ENCODE measurements at regions not wholly inside any gene's neighbourhood (a gene's known extent, or its start where the extent isn't known, plus 50 kb on each side); places are given as distances from the start of the nearest gene placed in this dataset.

DNA sequence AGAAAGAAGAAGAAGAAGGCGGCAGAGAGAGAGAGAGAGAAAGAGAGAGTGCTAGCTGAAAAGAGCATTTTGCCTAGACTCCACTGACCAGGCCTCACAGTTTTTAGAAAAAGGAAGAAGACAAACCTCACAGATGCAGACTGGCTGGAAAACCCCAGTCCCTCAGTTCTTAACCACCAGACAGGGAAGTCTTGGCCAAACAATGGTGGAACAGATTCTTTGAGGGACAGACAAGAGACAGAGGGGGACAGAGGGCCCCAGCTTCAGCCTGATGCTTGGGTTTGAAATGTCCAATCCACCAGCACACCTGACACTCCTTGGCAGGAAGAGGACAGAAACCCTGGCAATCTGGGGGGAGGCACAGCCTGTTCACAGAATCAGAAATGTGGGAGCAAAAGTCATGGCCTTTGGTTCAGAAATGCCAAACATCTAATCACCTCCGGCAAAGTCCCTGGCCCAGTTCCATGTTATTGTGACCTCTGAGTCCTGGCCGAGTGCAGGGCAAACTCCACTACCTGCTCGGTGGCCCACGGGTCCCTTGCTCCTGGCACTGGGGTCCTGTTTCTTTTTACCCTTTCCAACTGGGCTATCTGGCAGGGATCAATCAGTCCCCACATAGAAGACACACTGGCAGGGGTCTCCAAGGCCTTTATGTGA, 235.2 kb downstream of the LY86 start:
- TF ChIP-seq, protein P1, sequence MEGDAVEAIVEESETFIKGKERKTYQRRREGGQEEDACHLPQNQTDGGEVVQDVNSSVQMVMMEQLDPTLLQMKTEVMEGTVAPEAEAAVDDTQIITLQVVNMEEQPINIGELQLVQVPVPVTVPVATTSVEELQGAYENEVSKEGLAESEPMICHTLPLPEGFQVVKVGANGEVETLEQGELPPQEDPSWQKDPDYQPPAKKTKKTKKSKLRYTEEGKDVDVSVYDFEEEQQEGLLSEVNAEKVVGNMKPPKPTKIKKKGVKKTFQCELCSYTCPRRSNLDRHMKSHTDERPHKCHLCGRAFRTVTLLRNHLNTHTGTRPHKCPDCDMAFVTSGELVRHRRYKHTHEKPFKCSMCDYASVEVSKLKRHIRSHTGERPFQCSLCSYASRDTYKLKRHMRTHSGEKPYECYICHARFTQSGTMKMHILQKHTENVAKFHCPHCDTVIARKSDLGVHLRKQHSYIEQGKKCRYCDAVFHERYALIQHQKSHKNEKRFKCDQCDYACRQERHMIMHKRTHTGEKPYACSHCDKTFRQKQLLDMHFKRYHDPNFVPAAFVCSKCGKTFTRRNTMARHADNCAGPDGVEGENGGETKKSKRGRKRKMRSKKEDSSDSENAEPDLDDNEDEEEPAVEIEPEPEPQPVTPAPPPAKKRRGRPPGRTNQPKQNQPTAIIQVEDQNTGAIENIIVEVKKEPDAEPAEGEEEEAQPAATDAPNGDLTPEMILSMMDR (IDR thresholded peaks at IDR 0.05): no peak
- no peak for TF ChIP-seq POLR2A (IDR thresholded peaks at IDR 0.05)
